ENCODE measurements at regions not wholly inside any gene's neighbourhood (a gene's known extent, or its start where the extent isn't known, plus 50 kb on each side); places are given as distances from the start of the nearest gene placed in this dataset.

GRCh38 chr19:30130356-30131122 lies 188.5 kb downstream of the URI1 start:
- H3K27ac Mint-ChIP-seq: no peak overlapping the region
- no peaks in the 10 kb centered on the region for H3K36me3 Mint-ChIP-seq (ENCODE audit: low read depth)
- ChIA-PET CTCF (no interaction called here), POLR2A (interaction anchor here (0.5 kb wide), 1 partner anchor 98 kb away, joined by 3 read pairs; no protein-coding TSS in a partner anchor)
- no peaks in the 10 kb centered on the region for H3K27me3 Mint-ChIP-seq
- intact Hi-C loops (cut with micrococcal nuclease): no loop called here
- H3K9me3 Mint-ChIP-seq: peaks cover 4% of the 10 kb centered on the region
- no peak overlapping the region for H3K4me3 Mint-ChIP-seq
- no peaks in the 10 kb centered on the region for H3K4me1 Mint-ChIP-seq
- ATAC-seq (ENCODE audit: low read depth) (no peak), DNase-seq (no peak)
- TF ChIP-seq, protein P1, sequence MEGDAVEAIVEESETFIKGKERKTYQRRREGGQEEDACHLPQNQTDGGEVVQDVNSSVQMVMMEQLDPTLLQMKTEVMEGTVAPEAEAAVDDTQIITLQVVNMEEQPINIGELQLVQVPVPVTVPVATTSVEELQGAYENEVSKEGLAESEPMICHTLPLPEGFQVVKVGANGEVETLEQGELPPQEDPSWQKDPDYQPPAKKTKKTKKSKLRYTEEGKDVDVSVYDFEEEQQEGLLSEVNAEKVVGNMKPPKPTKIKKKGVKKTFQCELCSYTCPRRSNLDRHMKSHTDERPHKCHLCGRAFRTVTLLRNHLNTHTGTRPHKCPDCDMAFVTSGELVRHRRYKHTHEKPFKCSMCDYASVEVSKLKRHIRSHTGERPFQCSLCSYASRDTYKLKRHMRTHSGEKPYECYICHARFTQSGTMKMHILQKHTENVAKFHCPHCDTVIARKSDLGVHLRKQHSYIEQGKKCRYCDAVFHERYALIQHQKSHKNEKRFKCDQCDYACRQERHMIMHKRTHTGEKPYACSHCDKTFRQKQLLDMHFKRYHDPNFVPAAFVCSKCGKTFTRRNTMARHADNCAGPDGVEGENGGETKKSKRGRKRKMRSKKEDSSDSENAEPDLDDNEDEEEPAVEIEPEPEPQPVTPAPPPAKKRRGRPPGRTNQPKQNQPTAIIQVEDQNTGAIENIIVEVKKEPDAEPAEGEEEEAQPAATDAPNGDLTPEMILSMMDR (IDR thresholded peaks at IDR 0.05): no peak

DNA sequence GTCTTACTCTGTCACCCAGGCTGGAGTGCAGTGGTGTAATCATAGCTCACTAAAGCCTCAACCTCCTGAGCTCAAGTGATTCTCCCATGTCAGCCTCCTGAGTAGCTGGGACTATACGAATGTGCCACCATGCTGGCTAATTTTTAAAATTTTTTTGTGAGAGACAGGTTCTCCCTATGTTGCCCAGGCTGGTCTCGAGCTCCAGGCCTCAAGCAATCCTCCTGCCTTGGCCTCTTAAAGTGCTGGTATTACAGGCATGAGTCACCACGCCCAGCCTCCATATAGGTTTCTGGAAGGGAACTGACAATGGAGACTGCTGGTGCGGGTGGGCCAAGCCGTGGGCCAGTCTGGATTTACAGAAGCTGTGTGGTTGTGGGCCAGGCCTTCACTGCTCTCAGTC lies 189.2 kb downstream of the URI1 start:
- CTCF ChIA-PET: no interaction called here
- no peak overlapping the region for H3K27ac Mint-ChIP-seq
- intact Hi-C loops (cut with micrococcal nuclease): no loop called here
- ATAC-seq (ENCODE audit: low read depth) (no peak), DNase-seq (no peak)
- H3K4me1 Mint-ChIP-seq: no peaks in the 10 kb centered on the region
- no peaks in the 10 kb centered on the region for H3K27me3 Mint-ChIP-seq
- no peak overlapping the region for H3K4me3 Mint-ChIP-seq
- H3K9me3 Mint-ChIP-seq: peaks cover 4% of the 10 kb centered on the region
- TF ChIP-seq, protein P1 (IDR thresholded peaks at IDR 0.05): no peak
- POLR2A ChIA-PET: no interaction called here
- no peaks in the 10 kb centered on the region for H3K36me3 Mint-ChIP-seq (ENCODE audit: low read depth)

DNA sequence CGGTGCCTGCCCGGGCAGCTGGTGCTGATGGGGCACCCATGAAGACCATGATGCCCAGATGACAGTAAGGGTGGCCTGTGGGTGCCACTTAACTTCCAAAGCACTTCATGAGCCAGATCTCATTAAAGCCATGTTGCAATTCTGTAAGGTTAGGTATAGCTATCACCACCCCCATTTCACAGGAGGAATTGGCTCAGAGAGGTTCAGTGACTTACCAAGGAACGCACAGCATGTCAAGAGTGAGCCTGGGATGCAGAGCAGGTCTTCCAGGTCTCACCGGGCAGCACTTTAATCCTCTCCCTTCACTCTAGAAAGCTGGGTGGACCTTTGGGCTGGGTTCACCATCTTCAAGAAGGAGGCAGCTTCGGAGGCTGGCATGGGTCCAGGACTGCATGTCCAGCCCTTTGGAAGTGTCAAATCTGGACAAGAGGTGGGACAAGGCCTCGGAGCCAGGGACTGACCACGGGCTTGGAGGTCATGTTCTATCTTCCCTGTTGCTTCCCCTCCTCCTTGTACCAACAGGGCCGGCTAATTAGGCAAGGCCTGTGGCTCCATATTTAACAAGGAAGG lies 189.8 kb downstream of the URI1 start:
- CTCF ChIA-PET: no interaction called here
- Mint-ChIP-seq H3K36me3 (ENCODE audit: low read depth) (no peaks in the 10 kb centered on the region), H3K27ac (no peak overlapping the region), H3K9me3 (peaks cover 4% of the 10 kb centered on the region), H3K27me3 (no peaks in the 10 kb centered on the region), H3K4me1 (no peaks in the 10 kb centered on the region), H3K4me3 (no peak overlapping the region)
- intact Hi-C loops (cut with micrococcal nuclease): no loop called here
- no peak for DNase-seq
- POLR2A ChIA-PET: no interaction called here
- TF ChIP-seq, protein P1 (IDR thresholded peaks at IDR 0.05): no peak
- ATAC-seq (ENCODE audit: low read depth): no peak

GRCh38 chr19:30132343-30133075 lies 190.5 kb downstream of the URI1 start:
- H3K4me3 Mint-ChIP-seq: no peak overlapping the region
- TF ChIP-seq, protein P1 (IDR thresholded peaks at IDR 0.05): no peak

GRCh38 chr19:30133803-30134202 lies 191.8 kb downstream of the URI1 start:
- ChIA-PET POLR2A (no interaction called here), CTCF (no interaction called here)
- Mint-ChIP-seq H3K36me3 (ENCODE audit: low read depth) (no peaks in the 10 kb centered on the region), H3K4me1 (no peaks in the 10 kb centered on the region), H3K27ac (no peak overlapping the region), H3K27me3 (no peaks in the 10 kb centered on the region), H3K9me3 (peaks cover 4% of the 10 kb centered on the region), H3K4me3 (no peak overlapping the region)
- ATAC-seq (ENCODE audit: low read depth) (no peak), DNase-seq (no peak)
- intact Hi-C loops (cut with micrococcal nuclease): no loop called here
- TF ChIP-seq, protein P1 (IDR thresholded peaks at IDR 0.05): no peak

More at GRCh38 chr19:30132343-30133075, 190.5 kb downstream of the URI1 start:
- no peaks in the 10 kb centered on the region for H3K4me1 Mint-ChIP-seq
- intact Hi-C loops (cut with micrococcal nuclease): no loop called here
- no peak overlapping the region for H3K27ac Mint-ChIP-seq
- ATAC-seq (ENCODE audit: low read depth): no peak
- no peaks in the 10 kb centered on the region for H3K36me3 Mint-ChIP-seq (ENCODE audit: low read depth)
- no peak for DNase-seq
- ChIA-PET CTCF (no interaction called here), POLR2A (no interaction called here)
- no peaks in the 10 kb centered on the region for H3K27me3 Mint-ChIP-seq
- peaks cover 4% of the 10 kb centered on the region for H3K9me3 Mint-ChIP-seq
